NCI-H510A (cell line): ENCODE measurements at regions not wholly inside any gene's neighbourhood (a gene's known extent, or its start where the extent isn't known, plus 50 kb on each side); places are given as distances from the start of the nearest gene placed in this dataset.

Source experiments
- DNase-seq: peaks from one replicate; lab custom pipeline; 2025; lab: John Stamatoyannopoulos, UW

DNA sequence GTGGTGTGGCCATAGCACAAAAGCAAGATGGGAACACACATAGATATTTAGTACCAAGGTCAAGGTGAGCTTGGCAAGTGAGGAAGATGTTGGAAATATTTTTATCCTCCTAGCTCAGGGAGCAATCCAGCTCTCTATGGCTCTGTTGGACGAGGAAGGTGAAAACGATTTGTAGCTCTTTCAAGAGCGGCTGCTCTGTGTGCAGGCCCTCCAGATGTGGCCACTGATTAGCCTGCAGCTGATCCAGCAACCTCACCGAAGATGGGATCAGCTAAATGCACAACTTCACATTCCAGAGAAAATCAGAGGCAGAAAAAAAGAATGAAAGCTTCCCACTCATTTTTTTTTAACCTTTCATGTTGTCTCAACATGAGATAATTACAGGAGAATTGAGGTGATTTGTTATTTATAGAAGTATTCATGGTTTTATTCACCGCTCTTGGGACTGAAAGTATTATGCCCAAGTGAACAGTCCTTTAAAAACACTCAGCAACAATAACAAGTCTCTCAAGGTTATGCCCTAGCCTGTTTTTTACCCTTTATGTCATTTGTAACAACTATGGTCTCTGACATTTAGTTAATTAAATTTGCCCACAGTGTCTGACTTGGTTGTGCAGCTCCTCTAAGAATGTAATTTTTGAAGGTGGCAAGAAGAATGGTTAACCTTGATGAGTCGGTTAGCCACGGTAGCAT is 213.6 kb upstream of the ADARB2 start:
- DNase-seq = no peak

GRCh38 chr10:1947464-1948003 is 210.2 kb upstream of the ADARB2 start:
- DNase-seq = no peak

DNA sequence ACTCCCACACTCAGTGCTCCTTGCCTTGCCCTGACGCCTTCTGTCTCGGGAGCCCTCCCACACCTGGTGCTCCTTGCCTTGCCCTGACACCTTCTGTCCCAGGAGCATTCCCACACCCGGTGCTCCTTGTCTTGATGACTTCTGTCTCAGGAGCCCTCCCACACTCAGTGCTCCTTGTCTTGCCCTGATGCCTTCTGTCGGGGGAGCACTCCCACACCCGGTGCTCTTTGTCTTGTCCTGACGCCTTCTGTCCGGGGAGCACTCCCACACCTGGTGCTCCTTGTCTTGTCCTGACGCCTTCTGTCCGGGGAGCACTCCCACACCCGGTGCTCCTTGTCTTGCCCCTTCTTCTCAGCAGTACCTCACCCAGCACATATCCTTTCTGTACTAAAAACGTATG is 207.2 kb upstream of the ADARB2 start:
- DNase-seq = no peak

DNA sequence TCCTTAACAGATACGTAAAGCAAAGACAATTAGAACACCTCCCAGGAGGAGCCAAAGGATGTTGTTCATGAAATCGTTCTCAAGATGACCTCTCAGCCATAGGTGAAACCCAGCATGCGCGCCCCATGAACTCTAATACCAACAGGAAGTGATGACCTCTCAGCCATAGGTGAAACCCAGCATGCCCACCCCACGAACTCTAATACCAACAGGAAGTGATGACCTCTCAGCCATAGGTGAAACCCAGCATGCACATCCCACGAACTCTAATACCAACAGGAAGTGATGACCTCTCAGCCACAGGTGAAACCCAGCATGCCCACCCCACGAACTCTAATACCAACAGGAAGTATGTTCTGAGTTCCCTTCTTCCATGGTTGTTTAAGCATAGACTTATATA is 205.2 kb upstream of the ADARB2 start:
- no peak for DNase-seq

GRCh38 chr10:1939016-1939415 is 201.7 kb upstream of the ADARB2 start:
- DNase-seq = peak; percentile 32

- DNase-seq = no peak
These were observed 201.0 kb upstream of the ADARB2 start for GRCh38 chr10:1938317-1938716.

- no peak for DNase-seq
These were observed 198.6 kb upstream of the ADARB2 start for GRCh38 chr10:1935912-1936311.

DNA sequence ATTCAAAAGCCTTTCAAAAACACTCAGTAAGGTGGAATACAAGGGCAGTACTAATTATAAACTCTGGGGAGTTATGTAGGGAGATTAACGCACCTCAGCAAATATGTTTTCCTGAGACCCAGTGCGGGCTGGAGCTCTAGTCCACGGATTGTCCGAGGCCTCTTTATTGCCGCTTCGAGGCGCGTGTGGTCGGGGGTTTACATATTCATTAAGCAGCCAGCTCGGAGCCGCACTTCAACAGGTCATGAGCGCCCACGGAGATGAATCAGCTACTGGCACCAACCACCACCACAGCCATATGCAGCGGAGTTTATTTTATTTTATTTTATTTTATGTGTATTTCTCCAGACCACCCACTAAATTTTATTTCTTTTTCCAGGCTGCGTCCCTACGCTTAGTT is 195.9 kb upstream of the ADARB2 start:
- no peak for DNase-seq

GRCh38 chr10:1932692-1933094 is 195.4 kb upstream of the ADARB2 start:
- no peak for DNase-seq

- DNase-seq = no peak
These were observed 191.3 kb upstream of the ADARB2 start for GRCh38 chr10:1928606-1929005.

DNA sequence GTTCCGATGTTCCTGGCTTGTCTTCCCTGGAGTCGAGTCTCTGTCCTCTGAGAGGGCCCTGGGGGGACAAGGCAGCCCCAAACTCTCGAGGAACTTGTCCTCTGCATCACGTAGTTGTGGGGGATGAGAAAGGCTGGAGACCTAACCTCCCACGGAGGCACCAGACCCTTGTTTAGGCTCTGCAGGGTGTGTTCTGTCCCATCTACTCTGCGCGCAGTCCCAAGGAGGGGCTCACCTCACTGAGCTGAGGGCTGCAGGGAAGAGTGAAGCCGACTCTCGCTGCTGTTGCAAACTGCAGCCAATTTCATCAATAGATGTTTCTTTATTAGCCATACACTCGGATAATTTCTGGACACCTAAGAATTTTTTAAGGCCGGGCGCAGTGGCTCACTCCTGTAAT is 186.7 kb upstream of the ADARB2 start:
- no peak for DNase-seq

DNA sequence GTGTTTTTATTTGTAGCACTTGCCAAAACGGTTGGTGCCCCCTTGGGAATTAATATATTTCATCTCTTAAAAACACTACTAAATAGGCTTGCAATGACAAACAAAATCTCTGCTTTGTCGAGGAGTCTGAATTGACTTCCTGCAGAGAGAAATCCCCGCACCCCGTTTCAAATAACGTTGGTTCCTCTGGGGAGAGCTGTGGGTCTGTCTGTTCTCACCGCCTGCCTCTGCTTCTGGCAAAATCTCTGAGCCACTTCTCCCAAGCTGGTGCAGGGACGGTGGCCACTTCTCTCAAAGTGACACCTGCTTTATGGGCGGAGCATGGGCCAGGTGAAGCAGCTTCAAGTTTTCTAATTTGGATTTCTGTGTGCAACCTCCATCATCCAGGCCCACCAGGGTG is 186.3 kb upstream of the ADARB2 start:
- no peak for DNase-seq

DNA sequence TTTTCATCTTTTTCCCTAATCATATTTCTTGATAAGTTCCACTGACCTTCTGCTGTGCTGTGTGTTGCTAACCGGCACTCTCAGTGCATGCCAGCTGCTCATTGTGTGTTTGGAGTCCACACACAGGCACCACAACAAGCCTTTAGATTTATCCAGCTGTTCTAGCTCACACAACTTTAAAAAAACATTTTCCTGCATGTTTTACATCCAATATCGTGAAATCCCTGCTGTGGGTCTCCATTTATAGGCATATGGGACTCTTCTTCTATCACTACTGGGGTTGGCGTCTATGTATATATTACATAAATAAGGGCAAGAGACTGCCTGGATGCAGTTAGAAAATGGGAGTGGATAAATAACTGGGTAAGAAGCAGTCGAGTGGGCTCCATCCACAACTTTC is 183.6 kb upstream of the ADARB2 start:
- DNase-seq = no peak

DNA sequence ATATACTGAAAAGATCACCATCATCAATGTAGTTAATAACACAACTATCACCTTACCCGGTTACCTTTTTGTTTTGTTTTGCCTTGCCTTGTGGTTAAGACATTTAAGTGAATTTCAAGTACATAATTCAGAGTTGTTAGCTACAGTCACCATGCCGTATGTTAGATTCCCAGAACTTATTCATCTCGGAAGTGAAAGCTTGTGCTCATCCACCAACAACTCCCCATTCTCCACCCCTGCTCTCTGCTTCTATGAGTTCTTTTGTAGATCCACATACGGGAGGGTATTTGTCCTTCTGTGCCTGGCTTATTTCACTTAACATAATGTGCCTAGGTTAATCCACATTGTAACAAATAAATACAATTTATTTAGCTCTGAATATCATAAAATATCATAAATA is 182.8 kb upstream of the ADARB2 start:
- no peak for DNase-seq

- no peak for DNase-seq
These were observed 174.4 kb upstream of the ADARB2 start for GRCh38 chr10:1911771-1912170.

GRCh38 chr10:1903982-1904381 is 166.7 kb upstream of the ADARB2 start:
- DNase-seq = no peak

DNA sequence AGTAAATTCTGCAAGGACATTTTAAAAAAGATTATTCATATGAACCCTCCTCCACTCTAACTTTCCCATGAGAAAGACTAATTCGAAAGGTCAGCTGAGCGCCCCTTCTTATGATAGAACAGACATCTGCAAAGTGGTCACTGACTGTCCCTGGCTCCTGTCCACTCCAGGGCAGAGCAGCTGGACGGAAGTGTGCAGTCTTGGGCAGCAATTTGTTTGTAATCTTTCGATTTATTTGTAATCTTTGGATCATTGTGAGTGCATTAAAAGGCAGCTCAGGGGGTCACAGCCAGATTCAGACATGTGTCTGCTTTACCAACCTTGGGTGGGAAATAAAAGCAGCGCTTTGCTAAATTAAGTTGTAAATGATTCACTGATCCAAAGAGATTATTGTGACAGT is 158.8 kb upstream of the ADARB2 start:
- DNase-seq = no peak

DNA sequence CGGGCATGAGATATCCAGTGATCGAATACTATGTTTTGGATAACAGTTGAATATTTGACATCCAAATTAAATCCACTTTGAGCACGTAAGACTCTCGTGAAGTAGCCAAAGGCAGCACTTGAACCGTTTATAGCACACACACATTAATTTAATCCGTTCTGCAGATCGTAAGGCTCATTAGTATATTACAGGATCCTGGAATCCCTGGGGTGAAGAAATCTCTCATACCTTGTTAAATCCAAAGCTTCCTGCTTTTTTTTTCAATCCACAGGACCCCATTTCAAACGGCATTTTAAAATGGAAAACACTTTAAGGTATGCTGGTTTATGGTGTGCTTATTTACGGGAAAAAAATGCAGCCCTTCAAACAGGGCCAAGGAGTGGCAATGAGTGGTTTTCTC is 158.4 kb upstream of the ADARB2 start:
- DNase-seq = no peak

DNA sequence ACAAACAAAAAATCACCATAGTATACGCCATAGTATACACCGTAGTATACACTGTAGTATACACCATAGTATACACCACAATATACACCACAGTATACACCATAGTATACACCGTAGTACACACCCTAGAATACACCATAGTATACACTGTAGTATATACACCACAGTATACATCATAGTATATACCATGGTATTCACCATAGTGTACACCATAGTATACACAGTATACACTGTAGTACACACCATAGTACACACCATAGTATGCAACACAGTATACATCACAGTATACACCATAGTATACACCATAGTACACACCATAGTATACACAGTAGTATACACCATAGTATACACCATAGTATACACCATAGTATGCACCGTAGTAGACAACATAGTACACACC is 157.6 kb upstream of the ADARB2 start:
- no peak for DNase-seq

- no peak for DNase-seq
These were observed 156.6 kb upstream of the ADARB2 start for GRCh38 chr10:1893941-1894340.

DNA sequence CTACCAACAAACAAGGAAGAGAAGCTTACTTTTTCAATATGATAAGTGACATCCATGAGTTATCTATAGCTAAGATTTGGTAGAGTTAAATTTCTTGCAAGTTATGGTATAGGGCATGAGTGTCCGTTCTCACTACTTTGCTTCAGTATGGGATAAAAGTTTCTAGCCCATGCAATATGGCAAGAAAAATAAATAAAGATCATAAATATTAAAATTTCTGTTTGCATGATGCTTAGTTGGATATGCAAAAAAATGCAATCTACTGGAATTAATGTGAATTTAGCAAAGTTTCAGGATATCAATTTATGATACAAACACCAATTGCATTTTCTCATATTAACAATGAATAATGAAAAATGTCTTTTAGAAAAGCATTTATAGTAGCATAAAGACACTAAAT is 148.7 kb upstream of the ADARB2 start:
- no peak for DNase-seq

- no peak for DNase-seq
These were observed 145.4 kb upstream of the ADARB2 start for GRCh38 chr10:1882728-1883127.

DNA sequence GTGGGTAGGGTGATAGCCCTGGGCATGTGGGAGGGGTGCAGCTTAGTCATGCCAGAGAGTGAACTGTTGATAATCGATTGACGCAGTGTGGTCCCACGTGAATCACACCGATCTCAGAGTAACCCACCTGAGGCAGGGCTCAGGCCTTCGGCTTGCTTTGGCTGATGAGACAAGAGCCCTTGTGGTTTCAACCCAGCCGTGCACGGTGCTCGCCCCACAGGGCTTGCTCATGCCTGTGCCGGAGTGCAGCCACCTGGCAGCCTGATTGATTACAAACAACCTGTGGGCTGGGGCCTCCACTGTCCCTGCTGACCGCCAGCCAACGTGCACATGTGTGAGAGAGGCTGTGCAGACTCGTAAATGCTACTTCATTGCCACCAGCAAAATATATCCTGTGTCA is 144.9 kb upstream of the ADARB2 start:
- DNase-seq = no peak

DNA sequence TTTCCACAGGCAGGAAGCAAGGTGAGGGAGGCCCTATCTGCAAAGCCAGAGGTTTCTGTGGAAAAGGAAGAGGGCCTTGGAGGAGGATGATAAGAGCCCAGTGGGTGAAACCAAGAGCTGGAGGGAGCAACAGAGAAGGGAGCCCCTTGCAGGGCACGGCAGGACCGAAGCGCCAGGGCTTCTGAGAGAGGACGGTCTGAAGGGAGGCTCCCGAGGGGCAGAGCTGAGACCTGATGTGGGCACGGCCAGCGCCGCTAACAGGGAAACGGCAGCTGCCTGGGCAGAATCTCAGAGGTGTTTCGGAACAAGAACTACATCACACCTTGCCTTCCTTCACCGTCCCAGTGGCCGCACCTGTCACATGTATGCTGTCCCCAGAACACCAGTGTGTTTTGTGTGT is 144.3 kb upstream of the ADARB2 start:
- no peak for DNase-seq
